SKM-1 (cell line): ENCODE measurements at regions not wholly inside any gene's neighbourhood (a gene's known extent, or its start where the extent isn't known, plus 50 kb on each side); places are given as distances from the start of the nearest gene placed in this dataset.
"Not testable (repeated sequence)": the region's sequence is repeated elsewhere in the genome, so short reads cannot be mapped to it uniquely, and the experiment has no call there.

Experiments
- DNase-seq: peaks from one replicate; lab custom pipeline; 2025; ENCODE audit not compliant: unreplicated experiment; lab: John Stamatoyannopoulos, UW

GRCh38 chr9:38257626-38258215 lies 134.8 kb upstream of the ALDH1B1 start:
- DNase-seq = no peak

- DNase-seq = no peak
These were observed 136.0 kb upstream of the ALDH1B1 start for GRCh38 chr9:38256461-38256860.

GRCh38 chr9:38255599-38255998 lies 136.9 kb upstream of the ALDH1B1 start:
- no peak for DNase-seq

GRCh38 chr9:38254756-38255155 lies 137.7 kb upstream of the ALDH1B1 start:
- DNase-seq = no peak

GRCh38 chr9:38254151-38254550 lies 138.4 kb upstream of the ALDH1B1 start:
- DNase-seq = no peak

GRCh38 chr9:38253200-38253599 lies 139.3 kb upstream of the ALDH1B1 start:
- no peak for DNase-seq

GRCh38 chr9:38251036-38251860 lies 141.3 kb upstream of the ALDH1B1 start:
- DNase-seq = no peak

GRCh38 chr9:38250279-38251035 lies 142.0 kb upstream of the ALDH1B1 start:
- no peak for DNase-seq

GRCh38 chr9:38249587-38250210 lies 142.8 kb upstream of the ALDH1B1 start:
- no peak for DNase-seq

- no peak for DNase-seq
These were observed 143.5 kb upstream of the ALDH1B1 start for GRCh38 chr9:38249049-38249448.

- DNase-seq = no peak
These were observed 145.7 kb upstream of the ALDH1B1 start for GRCh38 chr9:38246833-38247232.

GRCh38 chr9:38244971-38245370 lies 147.5 kb upstream of the ALDH1B1 start:
- no peak for DNase-seq

GRCh38 chr9:38243993-38244392 lies 148.5 kb upstream of the ALDH1B1 start:
- DNase-seq = no peak

- DNase-seq = not testable (repeated sequence)
These were observed 150.4 kb upstream of the ALDH1B1 start for GRCh38 chr9:38242151-38242550.

GRCh38 chr9:38240051-38240450 lies 152.5 kb upstream of the ALDH1B1 start:
- DNase-seq = no peak

GRCh38 chr9:38235244-38235643 lies 157.3 kb upstream of the ALDH1B1 start:
- no peak for DNase-seq

- DNase-seq = no peak
These were observed 157.9 kb upstream of the ALDH1B1 start for GRCh38 chr9:38234479-38235170.

GRCh38 chr9:38233796-38234355 lies 158.6 kb upstream of the ALDH1B1 start:
- DNase-seq = no peak

- no peak for DNase-seq
These were observed 159.2 kb upstream of the ALDH1B1 start for GRCh38 chr9:38233343-38233742.

GRCh38 chr9:38232895-38233294 lies 159.6 kb upstream of the ALDH1B1 start:
- no peak for DNase-seq
